Heart left ventricle (tissue), 13 donors: ENCODE measurements at regions not wholly inside any gene's neighbourhood (a gene's known extent, or its start where the extent isn't known, plus 50 kb on each side); places are given as distances from the start of the nearest gene placed in this dataset.

Experiments
- CTCF ChIP-seq, 12 donors: fragments of 200-600 bp; sonication (generic) in 4 of 12; IDR thresholded peaks; one replicate each; pipeline versions ENCODE4 v1.5.0 to v1.8.0; 2018 to 2022; ENCODE audit warnings: antibody characterized with exemption in 12 of 12, mild to moderate bottlenecking in 5 of 12
- POLR2A ChIP-seq, 2 donors: fragments of 450-650 bp; IDR thresholded peaks; one replicate each; pipeline ENCODE4 v1.6.1; 2017; ENCODE audit warnings: antibody characterized with exemption in 2 of 2, mild to moderate bottlenecking in 2 of 2, moderate library complexity in 2 of 2
- donor health status: ischemic (EF 13 %, LVEDD 7.1; RV severe dilation, severe dysfunction).
- donor health status: DM: no; HTN: yes; CAD: no.
- donor health status: DM: no; HTN: no; CAD: no.
- donor health status: ischemic (EF 25% LVEDD 6.9; RV normal size, moderate dysfunction).
- donor health status: ischemic (EF 25% LVEDD 5.7; RV mildly dilated, moderate dysfunction).
- donor health status: ischemic (EF 35%, LVEDD 5.7; RV mildly dilated, moderate dysfunction).
- donor health status: nonischemic (EF 11% LVEDD 7.7; RV severe dilation, severe dysfunction).
- donor health status: DM: yes; HTN: yes; CAD: no.
- donor health status: PGD.
- donor health status: ischemic (EF 29% LVEDD 5.4; RV normal size, mild dysfunction).
- donor health status: nonischemic (EF 23%, LVEDD 6.1; RV moderate dilation, normal function).

DNA sequence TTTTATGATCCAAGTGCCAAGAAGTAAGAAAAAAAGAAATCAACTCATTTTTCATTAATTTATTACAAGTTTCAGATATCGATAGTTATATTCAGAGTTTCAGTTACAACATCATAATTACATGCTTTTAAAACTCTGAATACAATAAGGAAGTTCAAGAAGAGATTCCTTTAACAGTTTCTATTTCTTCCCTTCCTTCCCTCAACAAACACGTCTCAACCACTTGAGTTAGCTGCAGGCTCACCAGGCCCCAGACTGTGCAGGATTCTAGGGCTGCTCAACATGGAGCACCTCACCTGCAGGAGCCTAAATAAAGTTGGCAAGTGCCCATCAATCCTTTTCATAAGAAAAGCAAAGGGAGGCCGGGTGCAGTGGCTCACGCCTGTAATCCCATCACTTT is 79.2 kb upstream of the FNDC3B start:
- no peak for TF ChIP-seq CTCF (IDR thresholded peaks at IDR 0.05)
- TF ChIP-seq POLR2A (IDR thresholded peaks at IDR 0.05): no peak
